PC-3 (cell line): ENCODE measurements at regions not wholly inside any gene's neighbourhood (a gene's known extent, or its start where the extent isn't known, plus 50 kb on each side); places are given as distances from the start of the nearest gene placed in this dataset.
A peak's percentile ranks its signal among the peaks of the same experiment; 100 is the strongest.

ENCODE experiments used
- ATAC-seq: fragments of 200-7000 bp; cut with Tn5 transposase; 2 replicates; pipeline ENCODE4 v1.9.1; 2020; ENCODE audit warnings: mild to moderate bottlenecking, moderate library complexity
- BruUV-seq: library from RNA; stranded (reverse); fragments of 400-500 nt; replicated peaks from 2 replicates; lab custom pipeline; 2021; lab: Mats Ljungman, UMichigan
- CTCF ChIA-PET: fragments of 300-600 bp; sonication (Branson Sonifier 250); formaldehyde crosslinking; loops from one replicate; lab custom pipeline; 2022; ENCODE audit warnings: antibody characterized with exemption; lab: Charles Lee
- POLR2A ChIA-PET: fragments of 300-600 bp; sonication (Branson Sonifier 250); formaldehyde crosslinking; loops from one replicate; lab custom pipeline; 2022; ENCODE audit warnings: antibody characterized with exemption; ENCODE audit not compliant: unreplicated experiment; lab: Charles Lee
- DNase-seq: peaks from one replicate; pipeline ENCODE4 v3.0.0-alpha.2; 2015
- H2AFZ ChIP-seq: fragments of 300-600 bp; sonication (generic); 2 replicates; pipeline ENCODE4 v1.6.0; 2016; ENCODE audit warnings: antibody characterized with exemption, low read length
- H3F3A ChIP-seq: fragments of 300-600 bp; sonication (generic); one replicate; pipeline ENCODE4 v1.6.0; 2017; ENCODE audit warnings: antibody characterized with exemption, low read length, control low read depth, mild to moderate bottlenecking; ENCODE audit not compliant: unreplicated experiment
- H3K27ac ChIP-seq: fragments of 300-600 bp; sonication (generic); 2 replicates; pipeline ENCODE4 v1.5.1; 2016; ENCODE audit warnings: mild to moderate bottlenecking, low read length
- H3K27me3 ChIP-seq: fragments of 300-600 bp; sonication (generic); 2 replicates; pipeline ENCODE4 v1.6.1; 2016; ENCODE audit warnings: low read length, mixed read lengths
- H3K36me3 ChIP-seq: fragments of 300-600 bp; sonication (generic); 2 replicates; pipeline ENCODE4 v1.6.1; 2016; ENCODE audit warnings: low read depth, mixed run types, low read length, mixed read lengths
- H3K4me1 ChIP-seq: fragments of 300-600 bp; sonication (generic); 2 replicates; pipeline ENCODE4 v1.5.1; 2016; ENCODE audit warnings: low read length; ENCODE audit not compliant: insufficient read depth
- H3K4me2 ChIP-seq: fragments of 300-600 bp; sonication (generic); 2 replicates; pipeline ENCODE4 v1.6.0; 2016; ENCODE audit warnings: low read length
- H3K4me3 ChIP-seq: fragments of 300-600 bp; sonication (generic); 2 replicates; pipeline ENCODE4 v1.5.1; 2016; ENCODE audit warnings: mild to moderate bottlenecking, low read length, mixed read lengths
- H3K79me2 ChIP-seq: fragments of 300-600 bp; sonication (generic); 2 replicates; pipeline ENCODE4 v1.6.1; 2017; ENCODE audit warnings: low read length, mixed read lengths
- H3K9ac ChIP-seq: fragments of 300-600 bp; sonication (generic); 2 replicates; pipeline ENCODE4 v1.6.0; 2016; ENCODE audit warnings: mild to moderate bottlenecking, low read length
- H3K9me2 ChIP-seq: fragments of 300-600 bp; sonication (generic); replicated peaks from 2 replicates; pipeline ENCODE4 v1.6.1; 2016; ENCODE audit warnings: mixed run types, low read length, mixed read lengths
- H3K9me3 ChIP-seq: fragments of 300-600 bp; sonication (generic); 2 replicates; pipeline ENCODE4 v1.6.1; 2016; ENCODE audit warnings: low read length, mixed read lengths
- H4K20me1 ChIP-seq: fragments of 300-600 bp; sonication (generic); 2 replicates; pipeline ENCODE4 v1.6.1; 2016; ENCODE audit warnings: low read length, mixed read lengths
- EZH2 ChIP-seq: fragments of 300-600 bp; sonication (generic); IDR thresholded peaks from one replicate; pipeline ENCODE4 v1.6.1; 2017; ENCODE audit warnings: antibody characterized with exemption, mild to moderate bottlenecking, low read length; ENCODE audit not compliant: unreplicated experiment
- EZH2phosphoT487 ChIP-seq: fragments of 300-600 bp; sonication (generic); IDR thresholded peaks from 2 replicates; pipeline ENCODE4 v1.6.1; 2018; ENCODE audit warnings: mild to moderate bottlenecking, antibody characterized with exemption, low read length, borderline replicate concordance
- intact Hi-C: fragments of 100-400 bp; cut with micrococcal nuclease; formaldehyde crosslinking; loops from 2 replicates; pipeline ENCODE4 v1.9.0; 2023
- TF ChIP-seq, protein P1 (sequence below): fragments of 300-600 bp; sonication (generic); conservative IDR thresholded peaks from 2 replicates; pipeline ENCODE4 v1.5.1; 2017; ENCODE audit warnings: antibody characterized with exemption, low read depth, mild to moderate bottlenecking, low read length

DNA sequence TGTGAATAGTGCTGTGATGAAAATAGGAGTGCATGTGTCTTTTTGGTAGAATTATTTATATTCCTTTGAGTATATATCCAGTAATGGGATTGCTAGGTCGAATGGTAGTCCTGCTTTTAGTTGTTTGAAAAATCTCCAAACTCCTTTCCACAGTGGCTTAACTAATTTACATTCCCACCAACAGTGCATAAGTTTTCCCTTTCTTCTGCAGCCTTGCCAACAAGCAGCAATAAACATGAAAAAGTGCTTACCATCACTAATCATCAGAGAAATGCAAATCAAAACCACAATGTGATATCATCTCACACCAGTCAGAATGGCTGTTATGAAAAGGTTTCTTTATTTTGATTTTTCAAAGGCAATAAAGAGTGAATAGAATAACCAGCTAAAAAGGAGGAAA lies 1105.9 kb downstream of the NAALADL2 start:
- no peaks in the 10 kb centered on the region for H4K20me1 ChIP-seq
- ChIA-PET POLR2A (no interaction called here), CTCF (no interaction called here)
- no peak for DNase-seq
- no peaks in the 10 kb centered on the region for H3K9me2 ChIP-seq
- no peak overlapping the region for H3K27ac ChIP-seq
- no peaks in the 10 kb centered on the region for H3F3A ChIP-seq
- H3K4me3 ChIP-seq: no peak overlapping the region
- no peak for ATAC-seq
- no peaks in the 10 kb centered on the region for H3K27me3 ChIP-seq
- no peaks in the 10 kb centered on the region for H3K79me2 ChIP-seq
- no peak overlapping the region for H2AFZ ChIP-seq
- no peak for TF ChIP-seq EZH2
- TF ChIP-seq EZH2phosphoT487: no peak
- TF ChIP-seq, protein P1, sequence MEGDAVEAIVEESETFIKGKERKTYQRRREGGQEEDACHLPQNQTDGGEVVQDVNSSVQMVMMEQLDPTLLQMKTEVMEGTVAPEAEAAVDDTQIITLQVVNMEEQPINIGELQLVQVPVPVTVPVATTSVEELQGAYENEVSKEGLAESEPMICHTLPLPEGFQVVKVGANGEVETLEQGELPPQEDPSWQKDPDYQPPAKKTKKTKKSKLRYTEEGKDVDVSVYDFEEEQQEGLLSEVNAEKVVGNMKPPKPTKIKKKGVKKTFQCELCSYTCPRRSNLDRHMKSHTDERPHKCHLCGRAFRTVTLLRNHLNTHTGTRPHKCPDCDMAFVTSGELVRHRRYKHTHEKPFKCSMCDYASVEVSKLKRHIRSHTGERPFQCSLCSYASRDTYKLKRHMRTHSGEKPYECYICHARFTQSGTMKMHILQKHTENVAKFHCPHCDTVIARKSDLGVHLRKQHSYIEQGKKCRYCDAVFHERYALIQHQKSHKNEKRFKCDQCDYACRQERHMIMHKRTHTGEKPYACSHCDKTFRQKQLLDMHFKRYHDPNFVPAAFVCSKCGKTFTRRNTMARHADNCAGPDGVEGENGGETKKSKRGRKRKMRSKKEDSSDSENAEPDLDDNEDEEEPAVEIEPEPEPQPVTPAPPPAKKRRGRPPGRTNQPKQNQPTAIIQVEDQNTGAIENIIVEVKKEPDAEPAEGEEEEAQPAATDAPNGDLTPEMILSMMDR: no peak
- no peaks in the 10 kb centered on the region for H3K4me1 ChIP-seq
- H3K36me3 ChIP-seq: no peaks in the 10 kb centered on the region; the same call in 1 of the 2 replicates
- BruUV-seq: no TSS peak
- H3K9me3 ChIP-seq: 0 out of 2 replicates have a peak, but pooled peaks cover 6% of the 10 kb centered on the region
- intact Hi-C loops: no loop called here
- no peak overlapping the region for H3K9ac ChIP-seq
- H3K4me2 ChIP-seq: no peak overlapping the region

DNA sequence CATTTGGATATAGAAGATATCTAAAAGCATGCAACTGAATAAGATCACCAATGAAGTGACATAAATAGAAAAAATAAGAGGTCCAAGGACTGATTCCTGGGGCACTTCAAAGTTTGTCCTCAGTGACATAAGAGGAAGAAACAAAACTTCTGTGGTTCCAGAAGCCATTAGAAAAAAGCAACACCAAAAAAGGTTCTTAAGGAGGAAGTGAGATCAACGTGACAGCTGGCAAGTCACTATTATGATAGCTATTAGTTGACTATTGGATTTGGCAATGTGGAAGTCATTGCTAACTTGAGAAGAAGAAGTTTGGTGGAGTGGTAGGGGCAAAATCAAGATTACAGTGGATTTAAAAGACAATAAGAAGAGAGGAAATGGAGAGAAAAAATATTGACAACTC lies 1098.3 kb downstream of the NAALADL2 start:
- H3K27ac ChIP-seq: no peak overlapping the region
- H3K4me2 ChIP-seq: no peak overlapping the region
- H3K27me3 ChIP-seq: no peaks in the 10 kb centered on the region
- H3K4me1 ChIP-seq: no peaks in the 10 kb centered on the region
- no peak for DNase-seq
- H2AFZ ChIP-seq: 0 out of 2 replicates have a peak overlapping the region, but pooled peaks have one; percentile 4
- POLR2A ChIA-PET: no interaction called here
- no peaks in the 10 kb centered on the region for H3K79me2 ChIP-seq
- no peaks in the 10 kb centered on the region for H3K36me3 ChIP-seq
- H3K4me3 ChIP-seq: no peak overlapping the region
- H4K20me1 ChIP-seq: no peaks in the 10 kb centered on the region
- no peaks in the 10 kb centered on the region for H3F3A ChIP-seq
- CTCF ChIA-PET: interaction anchor here (1.4 kb wide), 1 partner anchor 473 kb away, joined by 3 read pairs; no protein-coding TSS in a partner anchor
- intact Hi-C loops: loop anchor here (1.0 to 2.0 kb wide), 2 partner anchors 473 to 707 kb away; no protein-coding TSS in a partner anchor
- no TSS peak for BruUV-seq
- no peak overlapping the region for H3K9ac ChIP-seq
- ATAC-seq: no peak
- TF ChIP-seq EZH2 (no peak), EZH2phosphoT487 (no peak)
- TF ChIP-seq, protein P1: no peak
- no peaks in the 10 kb centered on the region for H3K9me2 ChIP-seq
- no peaks in the 10 kb centered on the region for H3K9me3 ChIP-seq

DNA sequence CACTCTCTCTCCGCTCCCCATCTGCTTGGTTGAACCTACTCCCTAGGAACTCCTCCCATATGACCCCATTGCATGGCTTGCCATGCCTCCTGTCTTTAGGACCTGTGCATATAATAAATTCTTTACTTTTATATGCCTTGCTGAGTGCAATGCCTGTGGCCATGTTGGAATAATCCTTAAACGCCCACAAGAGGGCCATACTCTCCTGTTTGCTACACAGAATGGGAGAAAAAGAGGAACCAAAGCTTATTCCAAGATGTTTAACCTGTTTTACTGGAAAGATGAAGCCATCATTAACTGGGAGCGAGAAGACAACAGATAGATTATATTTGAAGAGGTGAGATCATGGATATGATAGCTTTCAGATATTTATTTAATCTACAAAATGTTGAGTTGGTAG lies 1097.8 kb downstream of the NAALADL2 start:
- CTCF ChIA-PET: interaction anchor here (1.4 kb wide), 1 partner anchor 473 kb away, joined by 3 read pairs; no protein-coding TSS in a partner anchor
- no peaks in the 10 kb centered on the region for H4K20me1 ChIP-seq
- POLR2A ChIA-PET: no interaction called here

More for the DNA sequence above, 1097.8 kb downstream of the NAALADL2 start:
- ATAC-seq: peak; percentile 40; the same call in 1 of the 2 replicates
- H3K4me2 ChIP-seq: no peak overlapping the region
- intact Hi-C loops: loop anchor here (1.0 to 2.0 kb wide), 2 partner anchors 473 to 708 kb away; no protein-coding TSS in a partner anchor
- H3K4me1 ChIP-seq: no peaks in the 10 kb centered on the region
- no peaks in the 10 kb centered on the region for H3F3A ChIP-seq
- 0 out of 2 replicates have a peak overlapping the region, but pooled peaks have one; percentile 4 for H2AFZ ChIP-seq
- DNase-seq: peak; percentile 62
- no peaks in the 10 kb centered on the region for H3K79me2 ChIP-seq
- H3K9ac ChIP-seq: no peak overlapping the region
- H3K9me2 ChIP-seq: no peaks in the 10 kb centered on the region
- no peak overlapping the region for H3K27ac ChIP-seq
- no TSS peak for BruUV-seq
- H3K4me3 ChIP-seq: no peak overlapping the region
- no peaks in the 10 kb centered on the region for H3K36me3 ChIP-seq
- no peaks in the 10 kb centered on the region for H3K9me3 ChIP-seq
- no peak for TF ChIP-seq EZH2phosphoT487
- TF ChIP-seq, protein P1: peak; percentile 74
- H3K27me3 ChIP-seq: no peaks in the 10 kb centered on the region
